ENCODE measurements at regions not wholly inside any gene's neighbourhood (a gene's known extent, or its start where the extent isn't known, plus 50 kb on each side); places are given as distances from the start of the nearest gene placed in this dataset.
A peak's percentile ranks its signal among the peaks of the same experiment; 100 is the strongest.

GRCh38 chr17:6323626-6324356 lies 111.1 kb downstream of the AIPL1 start:
- no peak for DNase-seq

DNA sequence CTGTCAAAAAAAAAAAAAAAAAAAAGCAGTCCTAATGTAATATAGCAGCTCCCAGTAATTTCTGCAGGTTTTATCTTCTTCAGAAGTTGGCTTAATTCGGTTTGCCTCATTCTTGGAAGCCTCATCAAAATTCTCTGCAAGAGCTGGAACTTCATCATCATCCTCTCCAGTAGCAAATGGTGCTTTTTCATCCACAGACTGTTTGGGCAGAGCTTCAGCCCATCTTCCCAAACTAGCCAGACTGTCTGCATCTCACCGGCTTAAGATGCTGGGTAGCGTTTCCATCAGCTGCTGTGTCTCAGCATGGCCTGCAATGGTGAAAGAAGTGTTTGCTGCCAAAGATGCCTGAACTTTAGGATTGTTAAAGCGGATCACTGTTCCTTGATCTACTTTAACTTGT lies 112.6 kb downstream of the AIPL1 start:
- no peak for DNase-seq

- DNase-seq = no peak
Measured at GRCh38 chr17:6314311-6314710, 120.6 kb downstream of the AIPL1 start.

- DNase-seq = no peak
Measured at GRCh38 chr17:6313835-6314234, 121.1 kb downstream of the AIPL1 start.

GRCh38 chr17:6306820-6307219 lies 128.1 kb downstream of the AIPL1 start:
- DNase-seq = no peak

- peak; percentile 6 for DNase-seq
Measured at GRCh38 chr17:6305613-6306360, 129.1 kb downstream of the AIPL1 start.

DNA sequence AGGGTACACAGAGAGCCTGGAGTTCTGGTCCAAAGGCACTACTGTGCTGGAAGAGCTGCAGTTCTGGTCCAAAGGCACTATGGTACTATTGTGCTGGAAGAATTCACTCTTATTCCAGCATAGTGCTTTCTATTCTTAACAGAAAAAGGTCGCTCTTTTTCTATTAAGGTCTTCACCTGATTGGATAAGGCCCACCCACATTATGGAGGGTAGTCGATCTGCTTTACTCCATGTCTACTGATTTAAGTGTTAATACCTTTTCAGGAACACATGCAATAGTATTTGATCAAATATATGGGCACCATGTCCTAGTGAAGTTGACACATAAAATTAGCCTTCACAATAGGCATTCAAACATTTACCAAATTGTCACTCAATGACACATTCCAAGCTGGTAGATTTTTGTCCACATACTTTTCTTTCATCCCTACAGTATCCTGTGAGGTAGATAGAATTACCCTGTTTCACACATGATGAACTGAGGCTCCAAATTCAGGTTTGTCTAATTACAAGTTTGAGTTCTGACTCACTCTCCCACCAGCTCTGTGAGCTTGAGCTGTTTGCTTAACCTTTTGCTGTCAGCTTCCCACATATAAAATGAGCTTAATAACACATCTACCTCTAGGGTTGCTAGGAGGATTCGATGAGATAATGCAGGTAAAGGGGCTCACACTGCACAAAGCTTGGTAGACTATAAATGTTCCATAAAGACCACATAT lies 129.9 kb downstream of the AIPL1 start:
- no peak for DNase-seq

DNA sequence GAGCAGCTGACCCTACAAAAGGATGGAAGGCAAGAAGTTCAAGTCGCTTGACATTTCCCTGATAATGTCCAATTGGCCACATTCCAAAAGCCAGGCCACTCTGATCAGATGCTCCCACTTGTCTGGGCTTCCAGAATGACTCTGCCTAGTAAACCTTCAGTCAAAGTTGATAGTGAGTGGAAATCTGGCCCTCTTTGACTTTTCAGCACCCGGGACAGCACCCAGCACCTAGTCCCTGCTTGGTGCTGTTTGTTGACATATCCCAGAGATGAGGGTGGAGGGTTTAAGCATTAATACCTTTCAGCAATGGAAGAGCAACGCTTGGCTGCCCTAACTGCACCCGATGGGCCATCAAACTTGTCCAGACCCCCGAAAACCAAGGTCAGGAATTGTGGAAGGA lies 131.3 kb downstream of the AIPL1 start:
- no peak for DNase-seq

- DNase-seq = no peak
Measured at GRCh38 chr17:6299275-6299674, 135.6 kb downstream of the AIPL1 start.

DNA sequence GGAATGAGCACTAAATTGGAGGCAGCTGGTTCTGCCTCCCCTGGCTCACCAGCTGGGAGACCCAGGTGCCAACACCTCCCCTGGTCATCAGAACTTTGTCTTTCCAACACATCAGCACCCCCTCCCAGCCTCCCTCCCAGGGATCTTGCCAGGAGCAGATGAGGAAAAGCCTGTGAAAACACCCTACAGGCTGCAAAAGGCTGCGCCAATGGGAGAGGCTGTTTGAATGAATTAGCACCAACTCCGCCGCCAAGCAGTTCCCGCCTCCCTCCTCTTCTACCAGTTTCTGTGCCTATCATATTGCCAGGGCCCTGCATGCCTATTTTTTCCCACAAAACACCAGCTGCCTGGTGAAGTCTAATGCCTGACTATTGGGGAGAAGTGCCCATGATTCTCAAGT lies 137.0 kb downstream of the AIPL1 start:
- DNase-seq = no peak

- DNase-seq = no peak
Measured at GRCh38 chr17:6297119-6297518, 137.8 kb downstream of the AIPL1 start.

- DNase-seq = no peak
Measured at GRCh38 chr17:6290488-6291196, 144.3 kb downstream of the AIPL1 start.

DNA sequence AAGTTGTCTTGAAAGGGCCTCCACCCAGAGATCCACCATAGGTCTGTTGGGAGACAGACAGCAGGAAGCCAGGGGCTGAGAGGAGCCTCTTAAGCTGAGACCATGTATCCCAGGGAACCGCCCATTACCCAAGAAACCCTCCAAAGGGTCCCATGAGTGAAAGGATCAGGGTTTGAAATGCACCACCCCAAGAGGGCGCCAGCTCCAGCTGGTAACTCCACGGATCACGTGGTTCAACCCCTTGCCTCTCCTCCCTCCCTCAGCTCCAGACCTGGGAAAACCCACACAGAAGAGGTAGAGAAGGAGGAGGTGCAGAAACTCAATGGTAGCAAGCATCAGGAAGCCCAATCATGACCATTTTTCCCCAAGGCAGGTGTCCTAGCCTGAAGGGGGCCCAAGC lies 148.7 kb downstream of the AIPL1 start:
- no peak for DNase-seq

DNA sequence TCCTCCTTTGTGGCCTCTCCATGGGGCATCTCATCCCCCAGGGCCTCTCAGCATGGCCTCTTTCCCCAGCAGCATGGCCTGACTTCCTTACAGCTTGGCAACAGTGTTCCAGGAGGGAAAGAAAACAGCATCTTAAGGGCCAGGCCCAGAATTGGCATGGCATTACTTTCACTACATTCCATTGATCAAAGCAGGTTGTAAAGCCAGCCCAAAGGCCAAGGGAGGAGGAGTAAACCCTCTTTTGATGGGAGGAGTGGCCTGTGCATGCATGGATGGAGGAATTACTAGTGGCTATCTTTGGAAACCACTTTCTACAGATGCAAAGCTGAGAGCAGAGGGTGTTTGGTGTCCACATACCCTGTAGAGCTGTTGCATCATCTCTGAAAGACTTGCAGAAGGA lies 149.4 kb downstream of the AIPL1 start:
- DNase-seq = no peak

DNA sequence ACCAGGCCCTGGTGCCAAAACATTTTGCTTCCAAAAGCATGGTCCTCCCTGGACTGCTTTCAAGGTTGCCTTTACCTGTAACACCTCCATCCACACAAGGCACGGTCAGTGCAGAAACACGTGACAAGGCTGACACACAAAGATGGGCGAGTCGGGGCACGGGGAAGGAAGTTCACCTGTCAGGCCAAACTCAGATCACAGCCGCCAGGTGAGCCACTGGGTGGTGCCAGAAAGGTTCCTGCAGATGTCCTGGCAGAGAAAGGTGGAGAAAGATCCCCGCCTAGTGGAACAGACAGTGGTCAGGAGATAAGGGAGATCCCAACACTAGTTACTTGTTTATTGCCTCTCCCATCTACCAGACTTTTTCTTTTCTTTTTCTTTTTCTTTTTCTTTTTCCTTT lies 155.3 kb downstream of the AIPL1 start:
- no peak for DNase-seq

DNA sequence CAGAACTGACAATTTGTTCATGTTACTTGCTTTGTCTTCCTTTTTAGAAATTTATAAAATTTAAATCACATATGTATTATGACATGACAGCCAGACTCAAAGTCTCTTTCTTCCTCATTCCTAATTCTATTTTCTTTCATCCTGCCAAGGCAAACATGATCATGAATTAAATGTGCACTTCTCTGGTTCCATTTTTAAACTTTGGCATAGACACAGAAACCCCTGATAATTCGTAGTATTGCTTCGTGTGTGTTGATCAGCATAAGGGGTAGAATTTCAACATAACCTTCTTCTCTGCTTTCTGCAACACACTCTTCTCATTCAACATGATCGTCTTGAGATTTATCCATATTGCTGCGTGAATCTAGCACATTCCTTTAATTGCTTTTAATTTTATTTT lies 156.5 kb downstream of the AIPL1 start:
- DNase-seq = no peak

DNA sequence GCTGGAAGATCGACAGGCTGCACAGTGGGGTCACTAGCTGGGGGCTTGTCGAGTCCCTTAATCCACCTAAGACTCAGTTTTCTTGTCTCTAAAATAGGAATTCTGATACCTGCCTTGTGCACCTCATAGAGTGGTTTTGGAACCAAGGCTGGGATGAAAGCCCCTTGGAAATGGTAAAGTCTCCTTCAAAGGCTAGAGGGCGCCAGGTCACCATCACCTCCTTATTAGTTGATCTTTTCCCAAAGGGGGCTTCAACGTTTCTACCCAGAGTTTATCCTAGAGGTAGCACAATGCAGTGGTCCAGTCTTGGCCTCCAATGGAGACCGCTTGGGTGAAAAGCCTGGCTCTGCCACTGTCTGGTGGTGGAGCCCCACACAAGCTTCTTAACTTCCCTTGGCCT lies 158.2 kb downstream of the AIPL1 start:
- no peak for DNase-seq

- DNase-seq = no peak
Measured at GRCh38 chr17:6274310-6274709, 160.6 kb downstream of the AIPL1 start.

DNA sequence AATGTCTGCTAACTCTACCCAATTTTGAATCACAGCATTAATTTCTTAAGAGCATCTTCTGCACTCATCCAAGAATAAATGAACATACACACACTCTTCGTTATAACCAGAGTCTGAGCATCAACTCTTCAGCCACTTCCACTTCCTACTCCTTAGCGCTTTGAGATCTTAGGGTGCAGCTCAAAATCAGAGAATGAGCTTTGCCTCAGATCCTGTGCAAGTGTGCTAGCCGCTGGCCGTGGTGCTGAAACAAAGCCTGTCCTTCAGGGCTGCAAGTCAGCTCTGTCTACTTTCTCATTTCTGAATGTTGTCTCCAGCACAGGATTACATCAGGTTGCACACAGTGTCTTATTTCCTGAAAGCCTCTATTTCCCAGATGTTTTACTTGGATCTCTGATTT lies 165.4 kb downstream of the AIPL1 start:
- DNase-seq = no peak

- DNase-seq = no peak
Measured at GRCh38 chr17:6261466-6261865, 173.5 kb downstream of the AIPL1 start.

GRCh38 chr17:6259899-6260298 lies 175.0 kb downstream of the AIPL1 start:
- no peak for DNase-seq

- no peak for DNase-seq
Measured at GRCh38 chr17:6257336-6257735, 177.6 kb downstream of the AIPL1 start.

DNA sequence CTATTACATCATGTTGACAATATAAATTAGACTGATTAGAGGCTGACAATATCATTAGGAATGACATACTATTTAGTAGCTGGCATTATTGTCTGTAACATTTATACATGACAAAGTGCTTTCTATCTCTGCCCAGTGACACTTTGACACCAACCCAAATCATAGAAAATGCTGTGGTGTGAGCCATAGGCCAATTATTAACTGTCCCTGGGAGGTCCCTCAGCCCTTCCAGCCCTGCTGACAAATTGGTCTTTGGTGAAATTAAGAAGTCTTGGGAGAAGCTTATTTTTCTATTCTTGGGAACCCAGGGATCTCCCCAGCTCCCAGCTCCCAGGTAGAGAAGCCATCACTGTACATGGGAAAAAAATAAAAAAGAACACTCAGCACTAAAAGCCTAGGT lies 179.6 kb downstream of the AIPL1 start:
- no peak for DNase-seq
